HEK293 (cell line): ENCODE measurements at regions not wholly inside any gene's neighbourhood (a gene's known extent, or its start where the extent isn't known, plus 50 kb on each side); places are given as distances from the start of the nearest gene placed in this dataset.

Experiments
- CTCF ChIA-PET: fragments of 350-600 bp; formaldehyde crosslinking; extraction: SDS; loops from one replicate; lab custom pipeline; 2021; ENCODE audit warnings: antibody characterized with exemption; lab: Yijun Ruan, JAX
- POLR2A ChIA-PET: fragments of 300-600 bp; formaldehyde crosslinking; extraction: SDS; loops from one replicate; lab custom pipeline; 2020; ENCODE audit warnings: antibody characterized with exemption, inconsistent platforms; lab: Yijun Ruan, JAX
- H3K27ac ChIP-seq: fragments of 200-500 bp; sonication (Bioruptor generic); 2 replicates; pipeline ENCODE4 v1.5.1; 2014; ENCODE audit warnings: low read depth, low read length, control low read depth, inconsistent platforms; ENCODE audit errors: extremely low read depth
- H3K36me3 ChIP-seq, 2 experiments: fragments of 200-500 bp in 1 of 2; sonication (Bioruptor generic) in 1 of 2; 1 replicate in 1 of 2; 2 replicates in 1 of 2; pipeline ENCODE4 v1.5.1; 2014 to 2017; ENCODE audit warnings: inconsistent platforms in 2 of 2, low read length in 2 of 2; ENCODE audit not compliant: control insufficient read depth in 2 of 2, insufficient read depth in 1 of 2
- H3K4me1 ChIP-seq: fragments of 200-500 bp; sonication (Bioruptor generic); 2 replicates; pipeline ENCODE4 v1.5.1; 2014; ENCODE audit warnings: mild to moderate bottlenecking, low read length, inconsistent platforms; ENCODE audit not compliant: control insufficient read depth, insufficient read depth
- H3K4me3 ChIP-seq: 2 replicates; pipeline ENCODE4 v1.5.1; 2011; ENCODE audit warnings: low read depth, mild to moderate bottlenecking, control low read depth, low read length, moderate library complexity
- H3K9me3 ChIP-seq: fragments of 200-500 bp; sonication (Bioruptor generic); 2 replicates; pipeline ENCODE4 v1.5.1; 2014; ENCODE audit warnings: low read depth, low read length, inconsistent platforms; ENCODE audit not compliant: control insufficient read depth, insufficient read depth
- EGR2 ChIP-seq: fragments of 450-650 bp; formaldehyde crosslinking; IDR thresholded peaks from 2 replicates; pipeline ENCODE4 v1.5.1; 2016; ENCODE audit warnings: low read depth, missing biosample characterization, missing genetic modification characterization
- KLF10 ChIP-seq: fragments of 450-650 bp; IDR thresholded peaks from 2 replicates; pipeline ENCODE4 v1.5.1; 2018; ENCODE audit warnings: missing biosample characterization, mild to moderate bottlenecking, missing genetic modification characterization
- SETDB1 ChIP-seq: IDR thresholded peaks from one replicate; pipeline ENCODE4 v1.6.1; 2017; ENCODE audit warnings: mild to moderate bottlenecking, low read length, moderate library complexity, mixed read lengths; ENCODE audit not compliant: insufficient read length
- ZNF311 ChIP-seq: fragments of 450-650 bp; formaldehyde crosslinking; IDR thresholded peaks from 2 replicates; pipeline ENCODE4 v1.5.1; 2017; ENCODE audit warnings: missing biosample characterization, missing genetic modification characterization, borderline replicate concordance
- ZNF341 ChIP-seq: fragments of 450-650 bp; formaldehyde crosslinking; IDR thresholded peaks from 2 replicates; pipeline ENCODE4; 2016; ENCODE audit warnings: low read depth, missing biosample characterization, missing genetic modification characterization
- ZNF404 ChIP-seq: fragments of 450-650 bp; formaldehyde crosslinking; IDR thresholded peaks from 2 replicates; pipeline ENCODE4 v1.5.1; 2017; ENCODE audit warnings: missing biosample characterization, missing genetic modification characterization
- ZNF426 ChIP-seq: fragments of 450-650 bp; formaldehyde crosslinking; IDR thresholded peaks from 2 replicates; pipeline ENCODE4 v1.5.1; 2017; ENCODE audit warnings: missing biosample characterization, missing genetic modification characterization, mild to moderate bottlenecking, inconsistent platforms, moderate library complexity
- ZNF560 ChIP-seq: fragments of 450-650 bp; formaldehyde crosslinking; IDR thresholded peaks from 2 replicates; pipeline ENCODE4 v1.5.1; 2017; ENCODE audit warnings: missing biosample characterization, missing genetic modification characterization, borderline replicate concordance
- ZNF660 ChIP-seq: fragments of 450-650 bp; IDR thresholded peaks from 2 replicates; pipeline ENCODE4 v1.5.1; 2018; ENCODE audit warnings: missing biosample characterization, mild to moderate bottlenecking, missing genetic modification characterization
- TF ChIP-seq, protein P1 (sequence below): fragments of 450-650 bp; formaldehyde crosslinking; conservative IDR thresholded peaks from 2 replicates; pipeline ENCODE4 v1.5.1; 2016; ENCODE audit warnings: low read depth, missing biosample characterization, missing genetic modification characterization
- TF ChIP-seq, protein P2 (sequence below): fragments of 450-650 bp; formaldehyde crosslinking; IDR thresholded peaks from 2 replicates; pipeline ENCODE4 v1.5.1; 2017; ENCODE audit warnings: missing biosample characterization, missing genetic modification characterization
- TF ChIP-seq, protein P3 (sequence below): fragments of 450-650 bp; formaldehyde crosslinking; IDR thresholded peaks from 2 replicates; pipeline ENCODE4 v1.5.1; 2016; ENCODE audit warnings: missing biosample characterization, missing genetic modification characterization, borderline replicate concordance
- TF ChIP-seq, protein P4 (sequence below): fragments of 450-650 bp; IDR thresholded peaks from 2 replicates; pipeline ENCODE4 v1.5.1; 2018; ENCODE audit warnings: missing biosample characterization, missing genetic modification characterization
- TF ChIP-seq, protein P5 (sequence below): fragments of 450-650 bp; formaldehyde crosslinking; IDR thresholded peaks from 2 replicates; pipeline ENCODE4; 2016; ENCODE audit warnings: missing biosample characterization, missing genetic modification characterization
- TF ChIP-seq, protein P6 (sequence below): fragments of 450-650 bp; formaldehyde crosslinking; IDR thresholded peaks from 2 replicates; pipeline ENCODE4 v1.5.0; 2017; ENCODE audit warnings: missing biosample characterization, missing genetic modification characterization, borderline replicate concordance

DNA sequence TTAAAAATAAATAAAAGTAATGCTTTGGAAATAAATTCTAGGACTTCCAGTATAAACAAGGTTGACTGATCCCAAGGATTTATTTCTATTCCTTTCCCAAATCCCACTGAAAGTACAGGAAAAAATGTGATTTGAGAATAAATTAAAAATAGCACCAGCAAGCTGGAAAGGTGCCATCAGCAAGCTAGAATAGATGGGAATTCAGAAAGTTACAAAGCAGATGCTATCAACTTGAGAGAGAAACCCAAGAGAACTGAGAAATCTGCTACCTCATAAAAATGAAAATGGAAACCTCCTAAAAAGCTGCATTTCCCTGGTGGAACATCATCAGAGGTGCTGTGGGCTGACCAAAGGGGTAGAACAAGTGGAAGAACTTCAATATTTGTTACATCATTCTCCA lies 148.6 kb upstream of the KCNJ3 start (continued):
- TF ChIP-seq, protein P1, sequence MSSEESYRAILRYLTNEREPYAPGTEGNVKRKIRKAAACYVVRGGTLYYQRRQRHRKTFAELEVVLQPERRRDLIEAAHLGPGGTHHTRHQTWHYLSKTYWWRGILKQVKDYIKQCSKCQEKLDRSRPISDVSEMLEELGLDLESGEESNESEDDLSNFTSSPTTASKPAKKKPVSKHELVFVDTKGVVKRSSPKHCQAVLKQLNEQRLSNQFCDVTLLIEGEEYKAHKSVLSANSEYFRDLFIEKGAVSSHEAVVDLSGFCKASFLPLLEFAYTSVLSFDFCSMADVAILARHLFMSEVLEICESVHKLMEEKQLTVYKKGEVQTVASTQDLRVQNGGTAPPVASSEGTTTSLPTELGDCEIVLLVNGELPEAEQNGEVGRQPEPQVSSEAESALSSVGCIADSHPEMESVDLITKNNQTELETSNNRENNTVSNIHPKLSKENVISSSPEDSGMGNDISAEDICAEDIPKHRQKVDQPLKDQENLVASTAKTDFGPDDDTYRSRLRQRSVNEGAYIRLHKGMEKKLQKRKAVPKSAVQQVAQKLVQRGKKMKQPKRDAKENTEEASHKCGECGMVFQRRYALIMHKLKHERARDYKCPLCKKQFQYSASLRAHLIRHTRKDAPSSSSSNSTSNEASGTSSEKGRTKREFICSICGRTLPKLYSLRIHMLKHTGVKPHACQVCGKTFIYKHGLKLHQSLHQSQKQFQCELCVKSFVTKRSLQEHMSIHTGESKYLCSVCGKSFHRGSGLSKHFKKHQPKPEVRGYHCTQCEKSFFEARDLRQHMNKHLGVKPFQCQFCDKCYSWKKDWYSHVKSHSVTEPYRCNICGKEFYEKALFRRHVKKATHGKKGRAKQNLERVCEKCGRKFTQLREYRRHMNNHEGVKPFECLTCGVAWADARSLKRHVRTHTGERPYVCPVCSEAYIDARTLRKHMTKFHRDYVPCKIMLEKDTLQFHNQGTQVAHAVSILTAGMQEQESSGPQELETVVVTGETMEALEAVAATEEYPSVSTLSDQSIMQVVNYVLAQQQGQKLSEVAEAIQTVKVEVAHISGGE (tag by site-specific recombination), result no peak

DNA sequence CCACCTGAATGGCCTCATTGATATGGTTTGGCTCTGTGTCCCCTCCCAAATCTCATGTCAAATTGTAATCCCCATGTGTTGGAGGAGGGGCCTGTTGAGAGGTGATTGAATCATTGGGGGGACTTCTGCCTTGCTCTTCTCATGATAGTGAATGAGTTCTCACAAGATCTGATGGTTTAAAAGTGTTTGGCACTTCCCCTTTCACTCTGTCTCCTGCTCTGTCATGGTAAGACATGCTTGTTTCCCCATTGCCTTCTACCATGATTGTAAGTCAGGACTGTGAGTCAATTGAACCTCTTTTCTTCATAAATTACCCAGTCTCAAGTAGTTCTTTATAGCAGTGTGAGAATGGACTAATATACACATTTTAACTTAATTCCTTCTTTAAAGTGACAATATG lies 146.8 kb upstream of the KCNJ3 start:
- Histone ChIP-seq H3K36me3 (no peaks in the 10 kb centered on the region), H3K27ac (no peak overlapping the region), H3K4me3 (no peak overlapping the region), H3K9me3 (no peaks in the 10 kb centered on the region), H3K4me1 (no peaks in the 10 kb centered on the region)
- CTCF ChIA-PET, result no interaction called here
- POLR2A ChIA-PET, result no interaction called here
- no peak for TF ChIP-seq EGR2 (tag by site-specific recombination)

DNA sequence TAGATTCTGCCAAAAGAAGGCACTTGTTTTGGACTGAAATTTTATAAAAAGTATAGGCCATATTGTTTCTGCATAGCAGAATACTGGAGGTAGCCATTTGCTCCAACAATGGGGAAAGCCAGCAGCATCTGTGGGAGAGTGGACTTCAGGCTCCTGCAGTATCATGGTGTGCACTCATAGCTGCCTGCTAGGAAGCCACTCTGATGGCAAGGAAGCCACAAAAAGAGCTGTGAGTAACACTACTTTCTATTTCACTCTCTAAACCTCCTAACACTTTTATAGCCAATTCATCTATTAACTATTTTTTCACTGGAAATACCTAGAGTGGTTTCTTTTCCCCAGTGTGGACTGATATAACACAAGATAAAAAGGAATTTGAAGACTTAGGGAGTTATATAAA lies 144.4 kb upstream of the KCNJ3 start:
- Histone ChIP-seq H3K4me3 (no peak overlapping the region), H3K27ac (no peak overlapping the region), H3K36me3 (no peaks in the 10 kb centered on the region), H3K4me1 (peaks cover 5% of the 10 kb centered on the region; the same call in 1 of the 2 replicates), H3K9me3 (no peaks in the 10 kb centered on the region)
- ChIA-PET POLR2A (no interaction called here), CTCF (no interaction called here)
- TF ChIP-seq ZNF660 (tag by site-specific recombination) (no peak), ZNF341 (no peak), SETDB1 (no peak), ZNF426 (tag by site-specific recombination) (no peak), ZNF404 (tag by site-specific recombination) (no peak), ZNF560 (no peak), KLF10 (tag by site-specific recombination) (no peak), ZNF311 (no peak)
- TF ChIP-seq, protein P2, sequence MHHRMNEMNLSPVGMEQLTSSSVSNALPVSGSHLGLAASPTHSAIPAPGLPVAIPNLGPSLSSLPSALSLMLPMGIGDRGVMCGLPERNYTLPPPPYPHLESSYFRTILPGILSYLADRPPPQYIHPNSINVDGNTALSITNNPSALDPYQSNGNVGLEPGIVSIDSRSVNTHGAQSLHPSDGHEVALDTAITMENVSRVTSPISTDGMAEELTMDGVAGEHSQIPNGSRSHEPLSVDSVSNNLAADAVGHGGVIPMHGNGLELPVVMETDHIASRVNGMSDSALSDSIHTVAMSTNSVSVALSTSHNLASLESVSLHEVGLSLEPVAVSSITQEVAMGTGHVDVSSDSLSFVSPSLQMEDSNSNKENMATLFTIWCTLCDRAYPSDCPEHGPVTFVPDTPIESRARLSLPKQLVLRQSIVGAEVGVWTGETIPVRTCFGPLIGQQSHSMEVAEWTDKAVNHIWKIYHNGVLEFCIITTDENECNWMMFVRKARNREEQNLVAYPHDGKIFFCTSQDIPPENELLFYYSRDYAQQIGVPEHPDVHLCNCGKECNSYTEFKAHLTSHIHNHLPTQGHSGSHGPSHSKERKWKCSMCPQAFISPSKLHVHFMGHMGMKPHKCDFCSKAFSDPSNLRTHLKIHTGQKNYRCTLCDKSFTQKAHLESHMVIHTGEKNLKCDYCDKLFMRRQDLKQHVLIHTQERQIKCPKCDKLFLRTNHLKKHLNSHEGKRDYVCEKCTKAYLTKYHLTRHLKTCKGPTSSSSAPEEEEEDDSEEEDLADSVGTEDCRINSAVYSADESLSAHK (tag by site-specific recombination), result no peak
- TF ChIP-seq, protein P3, sequence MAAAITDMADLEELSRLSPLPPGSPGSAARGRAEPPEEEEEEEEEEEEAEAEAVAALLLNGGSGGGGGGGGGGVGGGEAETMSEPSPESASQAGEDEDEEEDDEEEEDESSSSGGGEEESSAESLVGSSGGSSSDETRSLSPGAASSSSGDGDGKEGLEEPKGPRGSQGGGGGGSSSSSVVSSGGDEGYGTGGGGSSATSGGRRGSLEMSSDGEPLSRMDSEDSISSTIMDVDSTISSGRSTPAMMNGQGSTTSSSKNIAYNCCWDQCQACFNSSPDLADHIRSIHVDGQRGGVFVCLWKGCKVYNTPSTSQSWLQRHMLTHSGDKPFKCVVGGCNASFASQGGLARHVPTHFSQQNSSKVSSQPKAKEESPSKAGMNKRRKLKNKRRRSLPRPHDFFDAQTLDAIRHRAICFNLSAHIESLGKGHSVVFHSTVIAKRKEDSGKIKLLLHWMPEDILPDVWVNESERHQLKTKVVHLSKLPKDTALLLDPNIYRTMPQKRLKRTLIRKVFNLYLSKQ (tag by site-specific recombination), result no peak
- TF ChIP-seq, protein P4, sequence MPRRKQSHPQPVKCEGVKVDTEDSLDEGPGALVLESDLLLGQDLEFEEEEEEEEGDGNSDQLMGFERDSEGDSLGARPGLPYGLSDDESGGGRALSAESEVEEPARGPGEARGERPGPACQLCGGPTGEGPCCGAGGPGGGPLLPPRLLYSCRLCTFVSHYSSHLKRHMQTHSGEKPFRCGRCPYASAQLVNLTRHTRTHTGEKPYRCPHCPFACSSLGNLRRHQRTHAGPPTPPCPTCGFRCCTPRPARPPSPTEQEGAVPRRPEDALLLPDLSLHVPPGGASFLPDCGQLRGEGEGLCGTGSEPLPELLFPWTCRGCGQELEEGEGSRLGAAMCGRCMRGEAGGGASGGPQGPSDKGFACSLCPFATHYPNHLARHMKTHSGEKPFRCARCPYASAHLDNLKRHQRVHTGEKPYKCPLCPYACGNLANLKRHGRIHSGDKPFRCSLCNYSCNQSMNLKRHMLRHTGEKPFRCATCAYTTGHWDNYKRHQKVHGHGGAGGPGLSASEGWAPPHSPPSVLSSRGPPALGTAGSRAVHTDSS, result no peak
- TF ChIP-seq, protein P5, sequence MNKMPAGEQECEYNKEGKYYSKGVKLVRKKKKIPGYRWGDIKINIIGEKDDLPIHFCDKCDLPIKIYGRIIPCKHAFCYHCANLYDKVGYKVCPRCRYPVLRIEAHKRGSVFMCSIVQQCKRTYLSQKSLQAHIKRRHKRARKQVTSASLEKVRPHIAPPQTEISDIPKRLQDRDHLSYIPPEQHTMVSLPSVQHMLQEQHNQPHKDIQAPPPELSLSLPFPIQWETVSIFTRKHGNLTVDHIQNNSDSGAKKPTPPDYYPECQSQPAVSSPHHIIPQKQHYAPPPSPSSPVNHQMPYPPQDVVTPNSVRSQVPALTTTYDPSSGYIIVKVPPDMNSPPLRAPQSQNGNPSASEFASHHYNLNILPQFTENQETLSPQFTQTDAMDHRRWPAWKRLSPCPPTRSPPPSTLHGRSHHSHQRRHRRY (tag by site-specific recombination), result no peak
- TF ChIP-seq, protein P1 (tag by site-specific recombination), result no peak
- TF ChIP-seq, protein P6, sequence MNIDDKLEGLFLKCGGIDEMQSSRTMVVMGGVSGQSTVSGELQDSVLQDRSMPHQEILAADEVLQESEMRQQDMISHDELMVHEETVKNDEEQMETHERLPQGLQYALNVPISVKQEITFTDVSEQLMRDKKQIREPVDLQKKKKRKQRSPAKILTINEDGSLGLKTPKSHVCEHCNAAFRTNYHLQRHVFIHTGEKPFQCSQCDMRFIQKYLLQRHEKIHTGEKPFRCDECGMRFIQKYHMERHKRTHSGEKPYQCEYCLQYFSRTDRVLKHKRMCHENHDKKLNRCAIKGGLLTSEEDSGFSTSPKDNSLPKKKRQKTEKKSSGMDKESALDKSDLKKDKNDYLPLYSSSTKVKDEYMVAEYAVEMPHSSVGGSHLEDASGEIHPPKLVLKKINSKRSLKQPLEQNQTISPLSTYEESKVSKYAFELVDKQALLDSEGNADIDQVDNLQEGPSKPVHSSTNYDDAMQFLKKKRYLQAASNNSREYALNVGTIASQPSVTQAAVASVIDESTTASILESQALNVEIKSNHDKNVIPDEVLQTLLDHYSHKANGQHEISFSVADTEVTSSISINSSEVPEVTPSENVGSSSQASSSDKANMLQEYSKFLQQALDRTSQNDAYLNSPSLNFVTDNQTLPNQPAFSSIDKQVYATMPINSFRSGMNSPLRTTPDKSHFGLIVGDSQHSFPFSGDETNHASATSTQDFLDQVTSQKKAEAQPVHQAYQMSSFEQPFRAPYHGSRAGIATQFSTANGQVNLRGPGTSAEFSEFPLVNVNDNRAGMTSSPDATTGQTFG, result no peak
